H9 (cell line): ENCODE measurements at regions not wholly inside any gene's neighbourhood (a gene's known extent, or its start where the extent isn't known, plus 50 kb on each side); places are given as distances from the start of the nearest gene placed in this dataset.

Experiments
- DNase-seq: peaks from one replicate; pipeline ENCODE4 v3.0.0-alpha.2; 2017
- H2AFZ ChIP-seq: one replicate; pipeline ENCODE4 v1.6.1; 2013; ENCODE audit warnings: mild to moderate bottlenecking, low read length, control low read depth, moderate library complexity
- H2AK5ac ChIP-seq: 2 replicates; pipeline ENCODE4 v1.6.1; 2013; ENCODE audit warnings: low read length, control low read depth, mixed read lengths; ENCODE audit not compliant: insufficient read length
- H2BK120ac ChIP-seq: one replicate; pipeline ENCODE4 v1.6.1; 2013; ENCODE audit warnings: low read depth, mild to moderate bottlenecking, low read length, control low read depth, inconsistent platforms; ENCODE audit not compliant: poor library complexity, severe bottlenecking
- H2BK12ac ChIP-seq: 2 replicates; pipeline ENCODE4 v1.6.1; 2013; ENCODE audit warnings: low read length, control low read depth, mixed read lengths, low read depth; ENCODE audit not compliant: insufficient read length
- H2BK15ac ChIP-seq: 2 replicates; pipeline ENCODE4 v1.6.1; 2013; ENCODE audit warnings: low read depth, low read length, control low read depth
- H2BK20ac ChIP-seq: one replicate; pipeline ENCODE4 v1.6.1; 2013; ENCODE audit warnings: low read depth, mild to moderate bottlenecking, low read length, control low read depth, inconsistent platforms; ENCODE audit not compliant: poor library complexity, severe bottlenecking
- H2BK5ac ChIP-seq: 2 replicates; pipeline ENCODE4 v1.6.1; 2013; ENCODE audit warnings: low read length, control low read depth, mixed read lengths; ENCODE audit not compliant: insufficient read length
- H3K14ac ChIP-seq: 2 replicates; pipeline ENCODE4 v1.6.1; 2013; ENCODE audit warnings: low read length, control low read depth; ENCODE audit not compliant: insufficient read depth
- H3K18ac ChIP-seq: 2 replicates; pipeline ENCODE4 v1.6.1; 2013; ENCODE audit warnings: low read depth, mild to moderate bottlenecking, mixed read lengths, low read length, control low read depth; ENCODE audit not compliant: insufficient read length
- H3K23ac ChIP-seq: 2 replicates; pipeline ENCODE4 v1.6.1; 2013; ENCODE audit warnings: low read length, control low read depth, mixed read lengths, low read depth; ENCODE audit not compliant: insufficient read length
- H3K23me2 ChIP-seq: 2 replicates; pipeline ENCODE4 v1.6.1; 2013; ENCODE audit warnings: low read depth, mild to moderate bottlenecking, mixed read lengths, low read length, control low read depth; ENCODE audit not compliant: insufficient read length, poor library complexity, severe bottlenecking
- H3K27ac ChIP-seq: 2 replicates; pipeline ENCODE4 v1.5.1; 2013; ENCODE audit warnings: low read length, control low read depth, mixed read lengths, low read depth; ENCODE audit not compliant: insufficient read length
- H3K27me3 ChIP-seq: 2 replicates; pipeline ENCODE4 v1.6.1; 2013; ENCODE audit warnings: low read length, control low read depth, inconsistent platforms; ENCODE audit not compliant: insufficient read depth
- H3K4ac ChIP-seq: 2 replicates; pipeline ENCODE4 v1.6.1; 2013; ENCODE audit warnings: low read depth, mild to moderate bottlenecking, control low read depth, inconsistent platforms, low read length, moderate library complexity
- H3K4me1 ChIP-seq: 2 replicates; pipeline ENCODE4 v1.6.1; 2013; ENCODE audit warnings: low read length, control low read depth, inconsistent platforms; ENCODE audit not compliant: insufficient read depth
- H3K4me2 ChIP-seq: 2 replicates; pipeline ENCODE4 v1.6.1; 2013; ENCODE audit warnings: low read length, control low read depth, mixed read lengths; ENCODE audit not compliant: insufficient read length, insufficient read depth
- H3K56ac ChIP-seq: 2 replicates; pipeline ENCODE4 v1.6.1; 2013; ENCODE audit warnings: low read depth, mild to moderate bottlenecking, mixed read lengths, low read length, control low read depth; ENCODE audit not compliant: insufficient read length
- H3K79me1 ChIP-seq: 2 replicates; pipeline ENCODE4 v1.6.1; 2013; ENCODE audit warnings: low read depth, mild to moderate bottlenecking, moderate library complexity, low read length, control low read depth, inconsistent platforms; ENCODE audit not compliant: insufficient read depth, poor library complexity, severe bottlenecking
- H3K79me2 ChIP-seq: 2 replicates; pipeline ENCODE4 v1.6.1; 2013; ENCODE audit warnings: low read length, control low read depth, inconsistent platforms; ENCODE audit not compliant: insufficient read depth
- H3K9ac ChIP-seq: 2 replicates; pipeline ENCODE4 v1.6.1; 2013; ENCODE audit warnings: low read length, control low read depth, mixed read lengths; ENCODE audit not compliant: insufficient read length; ENCODE audit errors: extremely low read depth
- H3K9me3 ChIP-seq: one replicate; pipeline ENCODE4 v1.6.1; 2013; ENCODE audit warnings: low read depth, low read length, inconsistent platforms; ENCODE audit not compliant: control insufficient read depth
- H3T11ph ChIP-seq: one replicate; pipeline ENCODE4 v1.6.1; 2013; ENCODE audit warnings: mild to moderate bottlenecking, low read length, control low read depth, inconsistent platforms
- H4K20me1 ChIP-seq: one replicate; pipeline ENCODE4 v1.6.1; 2013; ENCODE audit not compliant: control insufficient read depth, insufficient read length, insufficient read depth
- H4K5ac ChIP-seq: 2 replicates; pipeline ENCODE4 v1.6.1; 2013; ENCODE audit warnings: low read depth, mild to moderate bottlenecking, mixed read lengths, low read length, control low read depth; ENCODE audit not compliant: insufficient read length
- H4K8ac ChIP-seq: replicated peaks from 2 replicates; pipeline ENCODE4 v1.6.1; 2013; ENCODE audit warnings: low read length, control low read depth, mixed read lengths, low read depth; ENCODE audit not compliant: insufficient read length
- H4K91ac ChIP-seq: 2 replicates; pipeline ENCODE4 v1.6.1; 2013; ENCODE audit warnings: low read depth, mild to moderate bottlenecking, moderate library complexity, mixed read lengths, low read length, control low read depth; ENCODE audit not compliant: insufficient read length
- H3K27ac Mint-ChIP-seq, 3 experiments: 2 replicates in 2 of 3; 3 replicates in 1 of 3; pipeline ENCODE4 v1.8.0; 2020 to 2021; ENCODE audit warnings: mixed read lengths in 3 of 3, mild to moderate bottlenecking in 1 of 3, moderate library complexity in 1 of 3
- H3K27me3 Mint-ChIP-seq: 2 replicates; pipeline ENCODE4 v1.8.0; 2021; ENCODE audit warnings: low read depth, mild to moderate bottlenecking, moderate library complexity, mixed read lengths
- H3K36me3 Mint-ChIP-seq, 3 experiments: 2 replicates in 2 of 3; 3 replicates in 1 of 3; pipeline ENCODE4 v1.8.0; 2020 to 2021; ENCODE audit warnings: low read depth in 3 of 3, mixed read lengths in 3 of 3; ENCODE audit not compliant: insufficient read depth in 1 of 3
- H3K4me1 Mint-ChIP-seq, 2 experiments: 2 replicates each; pipeline ENCODE4 v1.8.0; 2020; ENCODE audit warnings: mixed read lengths in 2 of 2
- H3K4me3 Mint-ChIP-seq, 2 experiments: 2 replicates in 1 of 2; 3 replicates in 1 of 2; pipeline ENCODE4 v1.8.0; 2020 to 2021; ENCODE audit warnings: mild to moderate bottlenecking in 2 of 2, mixed read lengths in 2 of 2, moderate library complexity in 1 of 2
- H3K9me3 Mint-ChIP-seq, 2 experiments: 2 replicates in 1 of 2; 3 replicates in 1 of 2; pipeline ENCODE4 v1.8.0; 2020; ENCODE audit warnings: mild to moderate bottlenecking in 2 of 2, mixed read lengths in 2 of 2, moderate library complexity in 1 of 2
- CTCF ChIP-seq: fragments of 200-600 bp; sonication (generic); conservative IDR thresholded peaks from 3 replicates; pipeline ENCODE4 v1.8.0; 2021; ENCODE audit warnings: antibody characterized with exemption, mild to moderate bottlenecking
- WGBS: extraction: QIAGEN DNeasy Blood & Tissue Kit; methylation state at CpG from one replicate; pipeline ENCODE4 v1.1.7; 2013; ENCODE audit warnings: missing lambda C conversion rate, low lambda C conversion rate, mixed read lengths; ENCODE audit not compliant: insufficient read length; ENCODE audit errors: extremely low coverage; 5-methylcytosine and 5-hydroxymethylcytosine counted together

GRCh38 chr4:175139205-175139604, 221.0 kb downstream of the ADAM29 start:
- H3K9me3 Mint-ChIP-seq: no peaks in the 10 kb centered on the region; a peak in 1 of 5 replicates
- H3K4me2 ChIP-seq: no peak overlapping the region
- no peak overlapping the region for H2AFZ ChIP-seq
- no peaks in the 10 kb centered on the region for H3K27me3 Mint-ChIP-seq
- no peaks in the 10 kb centered on the region for H3K79me2 ChIP-seq
- H3K36me3 Mint-ChIP-seq: no peaks in the 10 kb centered on the region
- H3K56ac ChIP-seq: no peak overlapping the region
- no peak overlapping the region for H3K18ac ChIP-seq
- H4K8ac ChIP-seq: no peak overlapping the region
- H2BK120ac ChIP-seq: no peak overlapping the region
- no peak overlapping the region for H4K91ac ChIP-seq
- H4K20me1 ChIP-seq: no peaks in the 10 kb centered on the region
- WGBS: no CpG with 5 or more reads among the region's 12 CpGs
- H3K27me3 ChIP-seq: no peaks in the 10 kb centered on the region
- H2BK5ac ChIP-seq: no peak overlapping the region
- TF ChIP-seq CTCF: no peak
- no peak overlapping the region for H3K9ac ChIP-seq
- no peak for DNase-seq
- H3K27ac ChIP-seq: no peak overlapping the region
- H3K4me1 ChIP-seq: no peaks in the 10 kb centered on the region
- no peaks in the 10 kb centered on the region for H3K9me3 ChIP-seq
- H2BK12ac ChIP-seq: no peak overlapping the region
- no peak overlapping the region for H3T11ph ChIP-seq
- H2BK20ac ChIP-seq: no peak overlapping the region
- H3K27ac Mint-ChIP-seq: no peak overlapping the region
- no peak overlapping the region for H3K23ac ChIP-seq
- no peaks in the 10 kb centered on the region for H3K4me1 Mint-ChIP-seq
- H2AK5ac ChIP-seq: no peak overlapping the region
- no peak overlapping the region for H4K5ac ChIP-seq
- no peak overlapping the region for H3K14ac ChIP-seq
- no peaks in the 10 kb centered on the region for H3K79me1 ChIP-seq
- H3K4ac ChIP-seq: no peak overlapping the region
- H3K4me3 Mint-ChIP-seq: no peak overlapping the region
- H3K23me2 ChIP-seq: no peaks in the 10 kb centered on the region
- no peak overlapping the region for H2BK15ac ChIP-seq
